Type B pancreatic cell (in vitro differentiated cells): ENCODE measurements at regions not wholly inside any gene's neighbourhood (a gene's known extent, or its start where the extent isn't known, plus 50 kb on each side); places are given as distances from the start of the nearest gene placed in this dataset.

Experiments used
- DNase-seq: peaks from one replicate; pipeline ENCODE4 v3.0.0; 2021; ENCODE audit warnings: mixed read lengths; ENCODE audit not compliant: unreplicated experiment; ENCODE audit errors: extremely low spot score
- H3K27ac Mint-ChIP-seq: 2 replicates; pipeline ENCODE4 v1.8.0; 2021; ENCODE audit warnings: mild to moderate bottlenecking, mixed read lengths
- H3K27me3 Mint-ChIP-seq: 2 replicates; pipeline ENCODE4 v1.8.0; 2021; ENCODE audit warnings: mixed read lengths
- H3K36me3 Mint-ChIP-seq: 2 replicates; pipeline ENCODE4 v1.8.0; 2021; ENCODE audit warnings: mixed read lengths
- H3K4me1 Mint-ChIP-seq: one replicate; pipeline ENCODE4 v1.8.0; 2021; ENCODE audit warnings: mixed read lengths; ENCODE audit not compliant: unreplicated experiment
- H3K4me3 Mint-ChIP-seq: 2 replicates; pipeline ENCODE4 v1.8.0; 2021; ENCODE audit warnings: mild to moderate bottlenecking, mixed read lengths
- H3K9me3 Mint-ChIP-seq: 2 replicates; pipeline ENCODE4 v1.8.0; 2021; ENCODE audit warnings: mixed read lengths
- CTCF ChIP-seq: fragments of 200-600 bp; sonication (generic); conservative IDR thresholded peaks from 2 replicates; pipeline ENCODE4 v1.5.0; 2021; ENCODE audit warnings: antibody characterized with exemption, mild to moderate bottlenecking

- no peak for TF ChIP-seq CTCF
- Mint-ChIP-seq H3K36me3 (no peaks in the 10 kb centered on the region), H3K4me3 (no peak overlapping the region), H3K9me3 (no peaks in the 10 kb centered on the region), H3K27me3 (peaks cover 3% of the 10 kb centered on the region), H3K27ac (no peak overlapping the region), H3K4me1 (peaks cover under 1% of the 10 kb centered on the region)
- DNase-seq, result peak; percentile 68
Measured at GRCh38 chr10:130924138-130924819, 387.2 kb downstream of the TCERG1L start.

GRCh38 chr10:130926442-130926841 lies 385.1 kb downstream of the TCERG1L start:
- H3K4me3 Mint-ChIP-seq, result no peak overlapping the region
- peaks cover 8% of the 10 kb centered on the region for H3K27me3 Mint-ChIP-seq
- no peak for TF ChIP-seq CTCF
- H3K27ac Mint-ChIP-seq, result no peak overlapping the region
- H3K9me3 Mint-ChIP-seq, result no peaks in the 10 kb centered on the region
- peaks cover 4% of the 10 kb centered on the region for H3K4me1 Mint-ChIP-seq
- no peak for DNase-seq
- H3K36me3 Mint-ChIP-seq, result no peaks in the 10 kb centered on the region

GRCh38 chr10:130927157-130927556 lies 384.4 kb downstream of the TCERG1L start:
- no peak for TF ChIP-seq CTCF
- Mint-ChIP-seq H3K36me3 (no peaks in the 10 kb centered on the region), H3K4me1 (peaks cover 4% of the 10 kb centered on the region), H3K4me3 (no peak overlapping the region), H3K27ac (no peak overlapping the region), H3K27me3 (peaks cover 9% of the 10 kb centered on the region), H3K9me3 (no peaks in the 10 kb centered on the region)
- no peak for DNase-seq

- TF ChIP-seq CTCF, result no peak
- Mint-ChIP-seq H3K36me3 (no peaks in the 10 kb centered on the region), H3K27ac (no peak overlapping the region), H3K4me3 (no peak overlapping the region), H3K9me3 (no peaks in the 10 kb centered on the region), H3K27me3 (peaks cover 9% of the 10 kb centered on the region), H3K4me1 (peaks cover 4% of the 10 kb centered on the region)
- DNase-seq, result no peak
Measured at GRCh38 chr10:130928306-130928705, 383.2 kb downstream of the TCERG1L start.

GRCh38 chr10:130929422-130930325 lies 381.8 kb downstream of the TCERG1L start:
- Mint-ChIP-seq H3K9me3 (no peaks in the 10 kb centered on the region), H3K27me3 (peaks cover 9% of the 10 kb centered on the region), H3K4me1 (peaks cover 11% of the 10 kb centered on the region), H3K27ac (peak overlapping the region; percentile 89), H3K4me3 (peak overlapping the region; percentile 72), H3K36me3 (no peaks in the 10 kb centered on the region)
- TF ChIP-seq CTCF, result no peak
- no peak for DNase-seq
